Prostate gland (tissue), 2 donors: ENCODE measurements at regions not wholly inside any gene's neighbourhood (a gene's known extent, or its start where the extent isn't known, plus 50 kb on each side); places are given as distances from the start of the nearest gene placed in this dataset.

Source experiments
- DNase-seq: peaks from one replicate; pipeline ENCODE4 v3.0.0-alpha.2; 2019; ENCODE audit warnings: low spot score
- H3K27ac ChIP-seq, 2 donors: fragments of 200-600 bp; sonication (generic); 2 replicates each; pipeline ENCODE4 v1.5.1; 2017 to 2019
- H3K27me3 ChIP-seq: fragments of 200-600 bp; sonication (generic); replicated peaks from 2 replicates; pipeline ENCODE4 v1.5.1; 2019; ENCODE audit not compliant: insufficient read depth
- H3K36me3 ChIP-seq, 2 donors: fragments of 200-600 bp; sonication (generic); 1 replicate in 1 of 2; 2 replicates in 1 of 2; pipeline versions ENCODE4 v1.5.1 to v1.8.1; 2017 to 2019
- H3K4me1 ChIP-seq: fragments of 200-600 bp; sonication (generic); replicated peaks from 2 replicates; pipeline ENCODE4 v1.5.1; 2019
- H3K4me3 ChIP-seq, 2 donors: fragments of 200-600 bp; sonication (generic); 2 replicates each; pipeline ENCODE4 v1.5.1; 2017 to 2019
- H3K9me3 ChIP-seq: fragments of 200-600 bp; sonication (generic); 2 replicates; pipeline ENCODE4 v1.5.1; 2017
- CTCF ChIP-seq, 4 experiments: fragments of 200-600 bp in 2 of 4; fragments of 450-650 bp in 2 of 4; sonication (generic) in 2 of 4; IDR thresholded peaks; 1 replicate in 3 of 4; 2 replicates in 1 of 4; pipeline ENCODE4 v1.5.1; 2016 to 2019; ENCODE audit warnings: antibody characterized with exemption in 4 of 4, mild to moderate bottlenecking in 2 of 4, moderate library complexity in 2 of 4
- POLR2A ChIP-seq: fragments of 450-650 bp; IDR thresholded peaks from one replicate; pipeline ENCODE4 v1.6.1; 2016; ENCODE audit warnings: antibody characterized with exemption, mild to moderate bottlenecking
- POLR2AphosphoS5 ChIP-seq: sonication (generic); formaldehyde crosslinking; IDR thresholded peaks from one replicate; pipeline ENCODE4 v1.6.1; 2017; ENCODE audit warnings: antibody characterized with exemption
- WGBS: methylation state at CpG from one replicate; pipeline ENCODE4 v1.1.5; 2018; 5-methylcytosine and 5-hydroxymethylcytosine counted together
- intact Hi-C: fragments of 100-400 bp; cut with DNase I; formaldehyde crosslinking; loops from one replicate; pipeline ENCODE4 v1.14.2; 2022

- TF ChIP-seq CTCF (IDR thresholded peaks at IDR 0.05), result no peak
- TF ChIP-seq POLR2A, result no peak
- TF ChIP-seq POLR2AphosphoS5, result no peak
- Histone ChIP-seq H3K4me1 (no peaks in the 10 kb centered on the region), H3K9me3 (no peaks in the 10 kb centered on the region), H3K27me3 (no peaks in the 10 kb centered on the region), H3K36me3 (no peaks in the 10 kb centered on the region), H3K27ac (no peak overlapping the region), H3K4me3 (no peak overlapping the region)
- 42% methylated on average over 2 of the region's 2 CpGs for whole genome bisulfite sequencing
- no peak for DNase-seq
- intact Hi-C loops, result no loop called here
Measured at GRCh38 chr3:87987952-87988351, 70.9 kb downstream of the CGGBP1 start.

- H3K4me3 ChIP-seq, result no peak overlapping the region
- TF ChIP-seq CTCF (IDR thresholded peaks at IDR 0.05), result no peak
- no peak for TF ChIP-seq POLR2A
- no peak for TF ChIP-seq POLR2AphosphoS5
- H3K9me3 ChIP-seq, result no peaks in the 10 kb centered on the region
- H3K27me3 ChIP-seq, result no peaks in the 10 kb centered on the region
- no peak for DNase-seq
- intact Hi-C loops, result no loop called here
- WGBS, result 84% methylated on average over 3 of the region's 3 CpGs
- H3K27ac ChIP-seq, result no peak overlapping the region
- no peaks in the 10 kb centered on the region for H3K36me3 ChIP-seq
- H3K4me1 ChIP-seq, result no peaks in the 10 kb centered on the region
Measured at GRCh38 chr3:87982421-87982820, 76.4 kb downstream of the CGGBP1 start.

- no peak for DNase-seq
- no peaks in the 10 kb centered on the region for H3K27me3 ChIP-seq
- H3K27ac ChIP-seq, result no peak overlapping the region
- WGBS, result 84% methylated on average over 4 of the region's 4 CpGs
- no peak overlapping the region for H3K4me3 ChIP-seq
- no peaks in the 10 kb centered on the region for H3K36me3 ChIP-seq
- no peaks in the 10 kb centered on the region for H3K9me3 ChIP-seq
- H3K4me1 ChIP-seq, result no peaks in the 10 kb centered on the region
- TF ChIP-seq POLR2AphosphoS5, result no peak
- no peak for TF ChIP-seq CTCF (IDR thresholded peaks at IDR 0.05)
- no peak for TF ChIP-seq POLR2A
- intact Hi-C loops, result no loop called here
Measured at GRCh38 chr3:87979527-87979926, 79.3 kb downstream of the CGGBP1 start.

GRCh38 chr3:87977765-87978164, 81.0 kb downstream of the CGGBP1 start:
- no peak for DNase-seq
- Histone ChIP-seq H3K27me3 (no peaks in the 10 kb centered on the region), H3K9me3 (no peaks in the 10 kb centered on the region), H3K4me3 (no peak overlapping the region), H3K4me1 (no peaks in the 10 kb centered on the region), H3K36me3 (no peaks in the 10 kb centered on the region), H3K27ac (no peak overlapping the region)
- WGBS, result 100% methylated on average over 1 of the region's 1 CpG
- intact Hi-C loops, result no loop called here
- TF ChIP-seq POLR2A, result no peak
- TF ChIP-seq POLR2AphosphoS5, result no peak

- no peaks in the 10 kb centered on the region for H3K27me3 ChIP-seq
- TF ChIP-seq POLR2AphosphoS5 (no peak), POLR2A (no peak), CTCF (IDR thresholded peaks at IDR 0.05) (no peak)
- no peaks in the 10 kb centered on the region for H3K36me3 ChIP-seq
- 70% methylated on average over 1 of the region's 1 CpG for WGBS
- no peak overlapping the region for H3K4me3 ChIP-seq
- H3K27ac ChIP-seq, result no peak overlapping the region
- no peak for DNase-seq
- intact Hi-C loops, result no loop called here
- no peaks in the 10 kb centered on the region for H3K9me3 ChIP-seq
- H3K4me1 ChIP-seq, result no peaks in the 10 kb centered on the region
Measured at GRCh38 chr3:87975716-87976115, 83.1 kb downstream of the CGGBP1 start.

- 85% methylated on average over 5 of the region's 5 CpGs for WGBS
- no peak overlapping the region for H3K4me3 ChIP-seq
- H3K36me3 ChIP-seq, result no peaks in the 10 kb centered on the region
- no peaks in the 10 kb centered on the region for H3K27me3 ChIP-seq
- H3K27ac ChIP-seq, result no peak overlapping the region
- intact Hi-C loops, result no loop called here
- H3K9me3 ChIP-seq, result no peaks in the 10 kb centered on the region
- DNase-seq, result no peak
- TF ChIP-seq POLR2A (no peak), POLR2AphosphoS5 (no peak), CTCF (IDR thresholded peaks at IDR 0.05) (no peak)
- H3K4me1 ChIP-seq, result no peaks in the 10 kb centered on the region
Measured at GRCh38 chr3:87973906-87974305, 84.9 kb downstream of the CGGBP1 start.
